Smooth muscle cell (in vitro differentiated cells): ENCODE measurements at regions not wholly inside any gene's neighbourhood (a gene's known extent, or its start where the extent isn't known, plus 50 kb on each side); places are given as distances from the start of the nearest gene placed in this dataset.

Experiments
- DNase-seq: peaks from one replicate; lab custom pipeline; 2025; ENCODE audit not compliant: unreplicated experiment; lab: John Stamatoyannopoulos, UW
- H2AFZ ChIP-seq: fragments of 200-600 bp; sonication (generic); 2 replicates; pipeline ENCODE4 v1.6.0; 2016; ENCODE audit warnings: antibody characterized with exemption, low read depth, mild to moderate bottlenecking
- H3F3A ChIP-seq: fragments of 200-600 bp; sonication (generic); 2 replicates; pipeline ENCODE4 v1.6.0; 2017; ENCODE audit warnings: antibody characterized with exemption, low read depth
- H3K27ac ChIP-seq: fragments of 200-600 bp; sonication (generic); 2 replicates; pipeline ENCODE4 v1.5.1; 2016; ENCODE audit warnings: low read depth, mild to moderate bottlenecking
- H3K27me3 ChIP-seq: fragments of 200-600 bp; sonication (generic); 2 replicates; pipeline ENCODE4 v1.6.1; 2016; ENCODE audit warnings: low read depth, mild to moderate bottlenecking
- H3K36me3 ChIP-seq: fragments of 200-600 bp; sonication (generic); 2 replicates; pipeline ENCODE4 v1.5.1; 2016; ENCODE audit warnings: low read depth
- H3K4me1 ChIP-seq: fragments of 200-600 bp; sonication (generic); 2 replicates; pipeline ENCODE4 v1.5.1; 2016; ENCODE audit warnings: low read depth
- H3K4me2 ChIP-seq: fragments of 200-600 bp; sonication (generic); 2 replicates; pipeline ENCODE4 v1.6.0; 2016; ENCODE audit warnings: mild to moderate bottlenecking
- H3K4me3 ChIP-seq: fragments of 200-600 bp; sonication (generic); 2 replicates; pipeline ENCODE4 v1.5.1; 2016; ENCODE audit warnings: mild to moderate bottlenecking
- H3K79me2 ChIP-seq: fragments of 200-600 bp; sonication (generic); 2 replicates; pipeline ENCODE4 v1.6.0; 2016; ENCODE audit warnings: low read depth, mild to moderate bottlenecking
- H3K9ac ChIP-seq: fragments of 200-600 bp; sonication (generic); 2 replicates; pipeline ENCODE4 v1.6.0; 2016; ENCODE audit warnings: low read depth
- H3K9me3 ChIP-seq: fragments of 200-600 bp; sonication (generic); replicated peaks from 2 replicates; pipeline ENCODE4 v1.5.1; 2016; ENCODE audit warnings: low read depth
- H4K20me1 ChIP-seq: fragments of 200-600 bp; sonication (generic); 2 replicates; pipeline ENCODE4 v1.6.0; 2016; ENCODE audit warnings: low read depth
- CTCF ChIP-seq: fragments of 200-600 bp; sonication (generic); IDR thresholded peaks from 2 replicates; pipeline ENCODE4 v1.5.1; 2017; ENCODE audit warnings: borderline replicate concordance, mild to moderate bottlenecking, antibody characterized with exemption; ENCODE audit not compliant: insufficient read depth, poor library complexity, severe bottlenecking
- WGBS: methylation state at CpG from one replicate; pipeline ENCODE4 v1.1.7; 2016; ENCODE audit warnings: low lambda C conversion rate; 5-methylcytosine and 5-hydroxymethylcytosine counted together

GRCh38 chr15:92708635-92709034 is 53.1 kb upstream of the FAM174B start:
- Histone ChIP-seq H2AFZ (no peak overlapping the region), H3K4me1 (peaks cover 10% of the 10 kb centered on the region), H3K9me3 (no peaks in the 10 kb centered on the region), H3K9ac (no peak overlapping the region), H3K27ac (no peak overlapping the region), H3K4me2 (no peak overlapping the region), H4K20me1 (no peaks in the 10 kb centered on the region), H3F3A (no peaks in the 10 kb centered on the region), H3K4me3 (no peak overlapping the region), H3K36me3 (no peaks in the 10 kb centered on the region), H3K79me2 (no peaks in the 10 kb centered on the region), H3K27me3 (peaks cover 14% of the 10 kb centered on the region)
- no peak for DNase-seq
- no peak for TF ChIP-seq CTCF
- WGBS: 82% methylated on average over 4 of the region's 4 CpGs

DNA sequence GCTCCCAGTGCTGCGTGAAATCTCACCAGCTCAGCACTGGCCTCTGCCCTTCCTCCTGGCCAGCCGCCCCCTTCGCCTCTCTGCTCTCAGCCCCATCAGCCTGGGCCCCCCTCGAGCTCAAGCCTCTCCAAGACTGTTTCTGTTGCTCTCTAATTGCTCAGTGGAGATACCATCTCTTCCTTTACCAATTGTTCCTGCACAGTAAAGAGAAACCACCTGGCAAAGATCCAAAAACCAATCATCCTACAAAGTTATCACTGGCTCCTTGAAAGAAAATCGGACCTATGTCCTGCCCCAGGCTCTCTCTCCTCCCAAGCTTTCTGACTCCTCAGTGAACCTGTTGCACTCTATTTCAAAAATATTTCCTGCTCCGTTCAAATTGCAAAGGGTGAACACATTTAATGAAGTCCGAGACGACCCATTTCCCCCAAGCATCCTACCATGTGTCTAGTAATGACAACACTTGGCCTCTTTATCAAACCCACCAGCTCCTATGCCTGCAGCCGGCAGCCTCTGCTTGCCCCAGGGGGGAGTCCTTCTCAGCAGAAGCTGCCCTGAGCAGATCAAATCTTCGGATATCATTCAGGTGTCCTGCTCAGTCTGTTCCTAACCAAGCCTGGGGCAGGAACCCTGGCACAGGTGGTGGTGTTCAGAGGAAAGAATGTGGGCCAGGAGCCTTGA is 53.7 kb upstream of the FAM174B start:
- Histone ChIP-seq H3K27ac (no peak overlapping the region), H4K20me1 (no peaks in the 10 kb centered on the region), H2AFZ (no peak overlapping the region), H3K79me2 (no peaks in the 10 kb centered on the region), H3K4me1 (peaks cover 10% of the 10 kb centered on the region), H3K9ac (no peak overlapping the region), H3K36me3 (no peaks in the 10 kb centered on the region), H3F3A (no peaks in the 10 kb centered on the region), H3K4me2 (no peak overlapping the region), H3K9me3 (no peaks in the 10 kb centered on the region), H3K27me3 (peaks cover 14% of the 10 kb centered on the region), H3K4me3 (no peak overlapping the region)
- 88% methylated on average over 10 of the region's 10 CpGs for WGBS
- DNase-seq: no peak
- no peak for TF ChIP-seq CTCF

- H3K4me3 ChIP-seq: peak overlapping the region; percentile 44
- H3K79me2 ChIP-seq: no peaks in the 10 kb centered on the region
- no peak for TF ChIP-seq CTCF
- H4K20me1 ChIP-seq: no peaks in the 10 kb centered on the region
- H3K4me2 ChIP-seq: peak overlapping the region; percentile 85
- no peak overlapping the region for H3K27ac ChIP-seq
- H3K9ac ChIP-seq: no peak overlapping the region
- no peak for DNase-seq
- peak overlapping the region; percentile 81 for H2AFZ ChIP-seq
- H3F3A ChIP-seq: peaks cover 6% of the 10 kb centered on the region
- no peaks in the 10 kb centered on the region for H3K9me3 ChIP-seq
- no peaks in the 10 kb centered on the region for H3K36me3 ChIP-seq
- peaks cover 14% of the 10 kb centered on the region for H3K4me1 ChIP-seq
- peaks cover 14% of the 10 kb centered on the region for H3K27me3 ChIP-seq
- WGBS: 40% methylated on average over 30 of the region's 30 CpGs
Measured at GRCh38 chr15:92711457-92711831, 55.9 kb upstream of the FAM174B start.

GRCh38 chr15:92714077-92714476 is 58.5 kb upstream of the FAM174B start:
- no peak for DNase-seq
- Histone ChIP-seq H3K36me3 (no peaks in the 10 kb centered on the region), H3K79me2 (no peaks in the 10 kb centered on the region), H3K27me3 (peaks cover 11% of the 10 kb centered on the region), H4K20me1 (no peaks in the 10 kb centered on the region), H3K4me2 (peak overlapping the region; percentile 89), H3K4me3 (peak overlapping the region; percentile 66), H3K27ac (no peak overlapping the region), H3K4me1 (peaks cover 14% of the 10 kb centered on the region), H3F3A (peaks cover 6% of the 10 kb centered on the region), H3K9me3 (no peaks in the 10 kb centered on the region), H2AFZ (peak overlapping the region; percentile 94), H3K9ac (no peak overlapping the region)
- no peak for TF ChIP-seq CTCF
- WGBS: 3% methylated on average over 15 of the region's 16 CpGs
